OCI-LY7 (cell line): ENCODE measurements at regions not wholly inside any gene's neighbourhood (a gene's known extent, or its start where the extent isn't known, plus 50 kb on each side); places are given as distances from the start of the nearest gene placed in this dataset.

Experiments
- BruUV-seq: library from RNA; stranded (reverse); fragments of 400-500 nt; replicated peaks from 2 replicates; lab custom pipeline; 2021; lab: Mats Ljungman, UMichigan
- CTCF ChIA-PET: fragments of 300-600 bp; sonication (Branson Sonifier 250); formaldehyde crosslinking; loops from one replicate; lab custom pipeline; 2022; ENCODE audit warnings: antibody characterized with exemption; ENCODE audit not compliant: unreplicated experiment; lab: Charles Lee
- POLR2A ChIA-PET: fragments of 300-600 bp; sonication (Branson Sonifier 250); formaldehyde crosslinking; loops from one replicate; lab custom pipeline; 2022; ENCODE audit warnings: antibody characterized with exemption; lab: Charles Lee
- DNase-seq: peaks from one replicate; pipeline ENCODE4 v3.0.0-alpha.2; 2015; ENCODE audit warnings: low spot score
- H2AFZ ChIP-seq: fragments of 200-600 bp; sonication (generic), shearing (Covaris generic); 2 replicates; pipeline ENCODE4 v1.6.1; 2014; ENCODE audit warnings: mild to moderate bottlenecking, antibody characterized with exemption, low read length, moderate library complexity
- H3K27ac ChIP-seq: fragments of 200-600 bp; sonication (generic); 2 replicates; pipeline ENCODE4 v1.5.1; 2014; ENCODE audit warnings: mixed run types, low read depth, mild to moderate bottlenecking, moderate library complexity, low read length, inconsistent platforms; ENCODE audit not compliant: poor library complexity, severe bottlenecking
- H3K36me3 ChIP-seq: fragments of 200-600 bp; sonication (generic); 2 replicates; pipeline ENCODE4 v1.6.1; 2014; ENCODE audit warnings: mild to moderate bottlenecking, antibody characterized with exemption, low read length, moderate library complexity, mixed read lengths; ENCODE audit not compliant: insufficient read depth
- H3K4me1 ChIP-seq: fragments of 200-600 bp; sonication (generic); 2 replicates; pipeline ENCODE4 v1.5.1; 2014; ENCODE audit warnings: mild to moderate bottlenecking, low read length; ENCODE audit not compliant: insufficient read depth, poor library complexity, severe bottlenecking
- H3K4me2 ChIP-seq: fragments of 200-600 bp; sonication (generic); 2 replicates; pipeline ENCODE4 v1.6.1; 2014; ENCODE audit warnings: mild to moderate bottlenecking, low read length
- H3K4me3 ChIP-seq: fragments of 200-600 bp; sonication (generic); 2 replicates; pipeline ENCODE4 v1.5.1; 2014; ENCODE audit warnings: mild to moderate bottlenecking, low read depth, low read length; ENCODE audit not compliant: poor library complexity, severe bottlenecking
- H3K79me2 ChIP-seq: fragments of 200-600 bp; sonication (generic); 2 replicates; pipeline ENCODE4 v1.6.1; 2016; ENCODE audit warnings: low read depth, mild to moderate bottlenecking, low read length, moderate library complexity, mixed read lengths; ENCODE audit not compliant: insufficient read depth
- H3K9me2 ChIP-seq: fragments of 200-600 bp; sonication (generic); 2 replicates; pipeline ENCODE4 v1.6.1; 2016; ENCODE audit warnings: mild to moderate bottlenecking, low read length, mixed read lengths; ENCODE audit not compliant: insufficient read depth
- H3K9me3 ChIP-seq: fragments of 200-600 bp; sonication (generic); 2 replicates; pipeline ENCODE4 v1.6.1; 2014; ENCODE audit warnings: mild to moderate bottlenecking, mixed run types, low read length, mixed read lengths
- H4K20me1 ChIP-seq: fragments of 200-600 bp; sonication (generic); 2 replicates; pipeline ENCODE4 v1.6.1; 2014; ENCODE audit warnings: mild to moderate bottlenecking, antibody characterized with exemption, low read length, moderate library complexity, mixed read lengths; ENCODE audit not compliant: insufficient read depth
- EZH2phosphoT487 ChIP-seq: fragments of 200-600 bp; sonication (generic); IDR thresholded peaks from 2 replicates; pipeline ENCODE4 v1.6.1; 2018; ENCODE audit warnings: low read depth, borderline replicate concordance, mild to moderate bottlenecking, mixed run types, antibody characterized with exemption, low read length, moderate library complexity, mixed read lengths
- intact Hi-C: fragments of 100-400 bp; cut with micrococcal nuclease; formaldehyde crosslinking; loops from one replicate; pipeline ENCODE4 v1.10.0; 2022; ENCODE audit not compliant: unreplicated experiment
- TF ChIP-seq, protein P1 (sequence below): fragments of 200-600 bp; sonication (generic); conservative IDR thresholded peaks from 2 replicates; pipeline ENCODE4 v1.5.1; 2014; ENCODE audit warnings: mild to moderate bottlenecking, antibody characterized with exemption, low read length, moderate library complexity, mixed read lengths

GRCh38 chr5:130350131-130350530 is 445.9 kb downstream of the CHSY3 start:
- Histone ChIP-seq H3K36me3 (no peaks in the 10 kb centered on the region), H3K4me3 (no peak overlapping the region), H3K4me2 (no peak overlapping the region), H3K79me2 (no peaks in the 10 kb centered on the region), H3K4me1 (no peaks in the 10 kb centered on the region), H3K9me3 (no peaks in the 10 kb centered on the region), H3K27ac (no peak overlapping the region), H4K20me1 (no peaks in the 10 kb centered on the region), H3K9me2 (no peaks in the 10 kb centered on the region), H2AFZ (no peak overlapping the region)
- no peak for DNase-seq
- intact Hi-C loops = no loop called here
- BruUV-seq = no TSS peak
- POLR2A ChIA-PET = interaction anchor here (1.6 kb wide), 1 partner anchor 34 kb away, joined by 3 read pairs; no protein-coding TSS in a partner anchor
- TF ChIP-seq EZH2phosphoT487 = no peak
- TF ChIP-seq, protein P1, sequence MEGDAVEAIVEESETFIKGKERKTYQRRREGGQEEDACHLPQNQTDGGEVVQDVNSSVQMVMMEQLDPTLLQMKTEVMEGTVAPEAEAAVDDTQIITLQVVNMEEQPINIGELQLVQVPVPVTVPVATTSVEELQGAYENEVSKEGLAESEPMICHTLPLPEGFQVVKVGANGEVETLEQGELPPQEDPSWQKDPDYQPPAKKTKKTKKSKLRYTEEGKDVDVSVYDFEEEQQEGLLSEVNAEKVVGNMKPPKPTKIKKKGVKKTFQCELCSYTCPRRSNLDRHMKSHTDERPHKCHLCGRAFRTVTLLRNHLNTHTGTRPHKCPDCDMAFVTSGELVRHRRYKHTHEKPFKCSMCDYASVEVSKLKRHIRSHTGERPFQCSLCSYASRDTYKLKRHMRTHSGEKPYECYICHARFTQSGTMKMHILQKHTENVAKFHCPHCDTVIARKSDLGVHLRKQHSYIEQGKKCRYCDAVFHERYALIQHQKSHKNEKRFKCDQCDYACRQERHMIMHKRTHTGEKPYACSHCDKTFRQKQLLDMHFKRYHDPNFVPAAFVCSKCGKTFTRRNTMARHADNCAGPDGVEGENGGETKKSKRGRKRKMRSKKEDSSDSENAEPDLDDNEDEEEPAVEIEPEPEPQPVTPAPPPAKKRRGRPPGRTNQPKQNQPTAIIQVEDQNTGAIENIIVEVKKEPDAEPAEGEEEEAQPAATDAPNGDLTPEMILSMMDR = no peak
- CTCF ChIA-PET = no interaction called here

DNA sequence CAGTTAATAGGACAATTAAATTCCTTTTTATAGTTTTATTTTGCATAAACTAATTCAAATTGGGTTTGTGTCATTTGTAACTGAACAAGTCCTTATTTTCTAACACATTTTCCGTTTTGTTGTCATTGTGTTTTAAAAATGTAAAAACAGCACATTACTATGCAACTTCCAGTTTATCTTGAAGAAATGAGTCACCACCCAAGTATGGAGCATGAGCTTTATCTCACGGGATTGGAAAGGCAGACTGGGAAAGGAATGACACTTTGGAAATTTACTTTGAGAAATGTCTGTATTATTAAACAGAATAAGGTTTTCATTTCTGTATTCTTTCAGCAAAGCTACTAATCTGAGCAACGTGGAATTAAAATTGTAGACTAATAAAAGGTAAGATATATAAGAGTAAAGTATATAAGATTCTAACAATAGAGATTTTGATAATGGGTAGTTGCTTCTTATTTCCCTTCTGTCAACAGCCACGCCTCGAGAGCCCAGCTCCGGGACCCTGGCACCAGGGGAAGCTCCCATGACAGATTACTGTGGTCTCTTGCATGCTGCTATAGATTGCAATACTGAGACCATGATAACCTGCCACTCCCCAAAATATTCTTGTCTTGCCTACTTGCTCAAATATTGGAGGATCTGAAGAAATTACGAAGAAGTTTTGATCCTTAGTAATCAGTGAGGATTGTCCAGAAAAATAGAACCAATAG is 433.1 kb downstream of the CHSY3 start:
- no peaks in the 10 kb centered on the region for H3K36me3 ChIP-seq
- H3K27ac ChIP-seq = no peak overlapping the region
- H3K9me2 ChIP-seq = no peaks in the 10 kb centered on the region
- no peaks in the 10 kb centered on the region for H3K79me2 ChIP-seq
- no peak for DNase-seq
- CTCF ChIA-PET = no interaction called here
- POLR2A ChIA-PET = interaction anchor here (0.6 kb wide), 1 partner anchor 97 kb away, joined by 3 read pairs; no protein-coding TSS in a partner anchor
- intact Hi-C loops = no loop called here
- no peak overlapping the region for H3K4me3 ChIP-seq
- H4K20me1 ChIP-seq = no peaks in the 10 kb centered on the region
- no peak overlapping the region for H3K4me2 ChIP-seq
- no peaks in the 10 kb centered on the region for H3K4me1 ChIP-seq
- TF ChIP-seq, protein P1 = no peak
- no peak for TF ChIP-seq EZH2phosphoT487
- H2AFZ ChIP-seq = peak overlapping the region; percentile 24; the same call in 1 of the 2 replicates
- no peaks in the 10 kb centered on the region for H3K9me3 ChIP-seq
- no TSS peak for BruUV-seq

DNA sequence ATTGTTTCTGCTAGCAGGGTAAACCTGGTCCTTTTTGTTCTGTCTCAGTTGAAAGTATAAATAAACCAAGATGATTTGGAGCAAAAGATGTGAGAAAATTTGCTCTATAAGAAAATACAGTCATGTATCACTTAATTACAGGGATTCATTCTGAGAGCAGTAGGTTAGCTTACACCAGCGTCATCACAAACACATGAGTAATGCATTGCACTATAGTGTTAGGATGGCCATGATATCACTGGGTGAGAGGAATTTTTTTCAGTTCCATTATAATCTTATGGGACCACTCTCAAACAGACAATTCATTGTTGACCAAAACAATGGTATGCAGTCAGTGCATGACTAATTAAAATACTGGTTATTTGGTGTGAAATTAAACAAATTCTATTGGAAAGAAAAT is 430.9 kb downstream of the CHSY3 start:
- Histone ChIP-seq H2AFZ (no peak overlapping the region), H3K4me2 (no peak overlapping the region), H3K9me2 (no peaks in the 10 kb centered on the region), H3K4me3 (no peak overlapping the region), H3K36me3 (no peaks in the 10 kb centered on the region; the same call in 1 of the 2 replicates), H3K4me1 (no peaks in the 10 kb centered on the region), H3K79me2 (no peaks in the 10 kb centered on the region), H3K27ac (no peak overlapping the region), H4K20me1 (no peaks in the 10 kb centered on the region), H3K9me3 (peaks cover 6% of the 10 kb centered on the region; the same call in 1 of the 2 replicates)
- TF ChIP-seq EZH2phosphoT487 = no peak
- TF ChIP-seq, protein P1 = no peak
- intact Hi-C loops = no loop called here
- no peak for DNase-seq
- no TSS peak for BruUV-seq
- ChIA-PET POLR2A (interaction anchor here (1.2 to 1.6 kb wide), 2 partner anchors 10 to 16 kb away, joined by 6 read pairs; no protein-coding TSS in a partner anchor), CTCF (no interaction called here)
